ENCODE measurements at regions not wholly inside any gene's neighbourhood (a gene's known extent, or its start where the extent isn't known, plus 50 kb on each side); places are given as distances from the start of the nearest gene placed in this dataset.

DNA sequence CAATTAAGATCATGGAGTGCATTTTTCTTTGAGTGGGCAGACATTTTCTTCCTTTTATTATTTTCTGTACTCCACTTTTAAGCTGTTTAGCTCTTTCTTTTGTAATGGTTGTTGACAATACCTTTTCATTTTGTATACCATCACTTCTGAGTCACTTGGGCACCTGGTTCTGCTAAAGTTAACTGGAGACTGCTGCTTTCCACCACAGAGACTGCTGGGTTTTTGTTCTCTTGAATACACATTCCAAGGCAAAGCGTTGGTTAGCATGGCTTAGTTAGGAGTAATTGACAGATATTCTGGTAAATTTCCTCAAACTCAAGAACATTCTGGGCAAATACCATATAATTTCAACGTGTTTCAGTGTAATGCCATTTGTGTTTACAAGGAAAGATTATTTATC lies 541.9 kb upstream of the CELF2 start (continued):
- TF ChIP-seq, protein P1, sequence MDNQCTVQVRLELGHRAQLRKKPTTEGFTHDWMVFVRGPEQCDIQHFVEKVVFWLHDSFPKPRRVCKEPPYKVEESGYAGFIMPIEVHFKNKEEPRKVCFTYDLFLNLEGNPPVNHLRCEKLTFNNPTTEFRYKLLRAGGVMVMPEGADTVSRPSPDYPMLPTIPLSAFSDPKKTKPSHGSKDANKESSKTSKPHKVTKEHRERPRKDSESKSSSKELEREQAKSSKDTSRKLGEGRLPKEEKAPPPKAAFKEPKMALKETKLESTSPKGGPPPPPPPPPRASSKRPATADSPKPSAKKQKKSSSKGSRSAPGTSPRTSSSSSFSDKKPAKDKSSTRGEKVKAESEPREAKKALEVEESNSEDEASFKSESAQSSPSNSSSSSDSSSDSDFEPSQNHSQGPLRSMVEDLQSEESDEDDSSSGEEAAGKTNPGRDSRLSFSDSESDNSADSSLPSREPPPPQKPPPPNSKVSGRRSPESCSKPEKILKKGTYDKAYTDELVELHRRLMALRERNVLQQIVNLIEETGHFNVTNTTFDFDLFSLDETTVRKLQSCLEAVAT (IDR thresholded peaks at IDR 0.05), result no peak
- TF ChIP-seq MYB (IDR thresholded peaks at IDR 0.05; ENCODE audit: borderline replicate concordance, low read depth, low read length) (no peak), ESRRA (IDR thresholded peaks at IDR 0.05; ENCODE audit: low read length) (no peak), YY1 (IDR thresholded peaks at IDR 0.05; ENCODE audit: low read depth, low read length) (no peak), WRNIP1 (IDR thresholded peaks at IDR 0.05; ENCODE audit: borderline replicate concordance, low read depth, low read length) (no peak)

DNA sequence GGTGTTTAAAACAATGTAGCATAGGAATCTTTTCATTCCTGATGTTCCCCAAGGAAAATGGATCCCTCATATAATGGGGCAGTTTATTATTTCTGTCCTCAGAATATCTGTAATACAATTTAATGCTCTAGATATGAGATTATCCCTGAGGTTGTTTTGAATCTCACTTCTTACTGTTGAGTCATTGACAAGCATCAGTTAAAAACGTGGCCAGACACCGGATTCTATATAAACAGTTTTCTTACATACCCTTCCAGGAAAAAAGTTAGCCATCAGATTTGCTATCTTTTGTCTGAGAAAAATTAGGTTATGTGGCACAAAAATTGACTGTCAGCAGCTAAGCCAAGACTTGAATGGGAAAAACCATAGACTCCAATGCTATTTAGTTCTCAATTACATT lies 539.8 kb upstream of the CELF2 start:
- no peaks in the 10 kb centered on the region for H4K20me1 ChIP-seq (ENCODE audit: control insufficient read depth, insufficient read depth)
- 30% methylated on average over 2 of the region's 2 CpGs for WGBS (ENCODE audit: insufficient coverage, insufficient replicate concordance, low lambda C conversion rate, missing lambda C conversion rate)
- no peak overlapping the region for H3K4me2 ChIP-seq (ENCODE audit: control insufficient read depth, insufficient read depth)
- H3K4me3 ChIP-seq, result no peak overlapping the region
- DNase-seq (ENCODE audit: low read depth, low spot score) (no peak), FAIRE-seq (no peak), ATAC-seq (no peak)
- H3K79me2 ChIP-seq (ENCODE audit: control insufficient read depth, insufficient read depth, low read length), result no peaks in the 10 kb centered on the region
- H3K9me3 ChIP-seq (replicated peaks; ENCODE audit: control insufficient read depth, insufficient read depth, low read length), result no peaks in the 10 kb centered on the region
- no peak overlapping the region for H3K9ac ChIP-seq (ENCODE audit: control insufficient read depth, insufficient read depth, low read length)
- H3K27me3 ChIP-seq (replicated peaks in 1 of 2; ENCODE audit: control insufficient read depth in 2 of 2, insufficient read depth in 2 of 2, low read length in 1 of 2), result no peaks in the 10 kb centered on the region
- H3K27ac ChIP-seq (ENCODE audit: control insufficient read depth, insufficient read depth), result no peak overlapping the region
- ChIA-PET CTCF (no interaction called here), RAD21 (ENCODE audit: unreplicated experiment) (no interaction called here), SMC1A (ENCODE audit: uncharacterized antibody, unreplicated experiment) (interaction anchor here (0.7 kb wide), 1 partner anchor 112 kb away, joined by 3 read pairs; no protein-coding TSS in a partner anchor), POLR2A (no interaction called here)
- H3K36me3 ChIP-seq (ENCODE audit: control insufficient read depth in 2 of 2, insufficient read depth in 2 of 2, low read length in 1 of 2), result no peaks in the 10 kb centered on the region
- intact Hi-C loops (cut with micrococcal nuclease; ENCODE audit: unreplicated experiment) (no loop called here), in situ Hi-C loops (cut with MboI) (no loop called here)
- no peaks in the 10 kb centered on the region for H3K4me1 ChIP-seq (ENCODE audit: control insufficient read depth, insufficient read depth, low read length)
- H2AFZ ChIP-seq (ENCODE audit: control insufficient read depth, low read depth, low read length), result no peak overlapping the region
- no TSS peak for BruUV-seq (replicated peaks)
- TF ChIP-seq KAT2A (conservative IDR thresholded peaks at IDR 0.05; ENCODE audit: control insufficient read depth, low read depth, low read length) (no peak), KDM1A (IDR thresholded peaks at IDR 0.05; ENCODE audit: borderline replicate concordance) (no peak), BACH1 (IDR thresholded peaks at IDR 0.05; ENCODE audit: borderline replicate concordance) (no peak), FOXK2 (IDR thresholded peaks at IDR 0.05) (no peak), NR2C1 (IDR thresholded peaks at IDR 0.05) (no peak), ZBTB33 (IDR thresholded peaks at IDR 0.05) (no peak), NFYB (IDR thresholded peaks at IDR 0.05; ENCODE audit: insufficient read depth, low read depth, low read length) (no peak), LARP7 (IDR thresholded peaks at IDR 0.05) (no peak), ZNF592 (IDR thresholded peaks at IDR 0.05) (no peak), HDAC6 (IDR thresholded peaks at IDR 0.05; ENCODE audit: unreplicated experiment) (no peak)
- TF ChIP-seq, protein P2, sequence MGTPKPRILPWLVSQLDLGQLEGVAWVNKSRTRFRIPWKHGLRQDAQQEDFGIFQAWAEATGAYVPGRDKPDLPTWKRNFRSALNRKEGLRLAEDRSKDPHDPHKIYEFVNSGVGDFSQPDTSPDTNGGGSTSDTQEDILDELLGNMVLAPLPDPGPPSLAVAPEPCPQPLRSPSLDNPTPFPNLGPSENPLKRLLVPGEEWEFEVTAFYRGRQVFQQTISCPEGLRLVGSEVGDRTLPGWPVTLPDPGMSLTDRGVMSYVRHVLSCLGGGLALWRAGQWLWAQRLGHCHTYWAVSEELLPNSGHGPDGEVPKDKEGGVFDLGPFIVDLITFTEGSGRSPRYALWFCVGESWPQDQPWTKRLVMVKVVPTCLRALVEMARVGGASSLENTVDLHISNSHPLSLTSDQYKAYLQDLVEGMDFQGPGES (IDR thresholded peaks at IDR 0.05), result no peak
